Memory B cell (primary cell): ENCODE measurements at regions not wholly inside any gene's neighbourhood (a gene's known extent, or its start where the extent isn't known, plus 50 kb on each side); places are given as distances from the start of the nearest gene placed in this dataset.

ENCODE experiments used
- ATAC-seq: fragments of 150-1000 bp; cut with Tn5 transposase; 2 replicates; pipeline ENCODE4 v1.10.0; 2021; ENCODE audit warnings: low read depth, mild to moderate bottlenecking, moderate library complexity
- DNase-seq, 2 donors: peaks; one replicate each; pipeline ENCODE4 v3.0.0; 2022; ENCODE audit warnings: low spot score in 2 of 2
- H3K27ac Mint-ChIP-seq: one replicate; pipeline ENCODE4 v1.8.0; 2022; ENCODE audit warnings: mild to moderate bottlenecking, moderate library complexity, mixed read lengths
- H3K27me3 Mint-ChIP-seq: one replicate; pipeline ENCODE4 v1.8.0; 2022; ENCODE audit warnings: mixed read lengths
- H3K36me3 Mint-ChIP-seq: one replicate; pipeline ENCODE4 v1.8.0; 2022; ENCODE audit warnings: mild to moderate bottlenecking, mixed read lengths
- H3K4me1 Mint-ChIP-seq: one replicate; pipeline ENCODE4 v1.8.0; 2022; ENCODE audit warnings: mixed read lengths
- H3K4me3 Mint-ChIP-seq: one replicate; pipeline ENCODE4 v1.8.0; 2022; ENCODE audit warnings: mild to moderate bottlenecking, moderate library complexity, mixed read lengths
- H3K9me3 Mint-ChIP-seq: one replicate; pipeline ENCODE4 v1.8.0; 2022; ENCODE audit warnings: mixed read lengths

DNA sequence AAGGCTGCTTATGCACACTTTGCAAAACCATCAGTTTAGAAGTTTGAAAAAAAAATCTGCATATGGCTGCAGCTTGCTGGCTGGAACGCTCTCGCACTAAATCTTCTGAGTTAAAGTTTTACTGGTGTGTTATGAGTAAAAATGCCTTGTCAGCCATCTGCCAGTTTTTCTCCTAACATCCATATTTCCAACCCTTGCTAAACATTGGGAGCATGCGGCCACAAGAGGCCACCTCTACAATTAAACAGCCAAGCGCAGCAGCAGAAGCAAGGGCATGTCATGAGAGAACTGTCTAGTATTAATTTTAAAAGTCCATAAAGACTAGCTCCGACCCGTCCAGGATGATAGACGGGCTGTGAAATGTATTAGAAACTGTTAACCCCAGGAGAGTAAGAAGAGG, 248.3 kb downstream of the TSHZ3 start:
- H3K36me3 Mint-ChIP-seq, result no peaks in the 10 kb centered on the region
- no peak for DNase-seq
- H3K27me3 Mint-ChIP-seq, result no peaks in the 10 kb centered on the region
- no peaks in the 10 kb centered on the region for H3K4me1 Mint-ChIP-seq
- no peak overlapping the region for H3K4me3 Mint-ChIP-seq
- H3K27ac Mint-ChIP-seq, result no peak overlapping the region
- H3K9me3 Mint-ChIP-seq, result peaks cover 3% of the 10 kb centered on the region
- no peak for ATAC-seq

DNA sequence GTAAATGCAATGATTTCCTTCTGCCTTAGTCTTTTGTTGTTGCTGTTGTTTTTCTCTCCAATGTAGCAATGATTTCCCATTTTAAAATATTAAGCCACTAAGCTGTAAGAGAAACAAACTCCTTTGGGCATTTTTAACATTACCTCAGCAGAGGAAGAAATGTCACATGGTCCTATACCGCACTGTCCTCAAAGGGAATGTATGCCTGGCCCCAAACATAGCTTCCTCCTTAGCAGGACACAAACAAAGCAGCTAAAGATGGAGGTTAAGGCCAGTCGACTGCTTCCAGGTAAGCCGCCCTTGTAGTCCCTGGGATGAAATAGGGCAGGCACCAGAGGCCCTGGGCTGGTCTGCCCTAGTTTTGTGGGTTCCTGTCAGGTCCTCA, 249.0 kb downstream of the TSHZ3 start:
- H3K36me3 Mint-ChIP-seq, result no peaks in the 10 kb centered on the region
- no peaks in the 10 kb centered on the region for H3K4me1 Mint-ChIP-seq
- H3K27ac Mint-ChIP-seq, result no peak overlapping the region
- peaks cover 6% of the 10 kb centered on the region for H3K9me3 Mint-ChIP-seq
- H3K27me3 Mint-ChIP-seq, result no peaks in the 10 kb centered on the region
- no peak for DNase-seq
- H3K4me3 Mint-ChIP-seq, result no peak overlapping the region
- no peak for ATAC-seq

DNA sequence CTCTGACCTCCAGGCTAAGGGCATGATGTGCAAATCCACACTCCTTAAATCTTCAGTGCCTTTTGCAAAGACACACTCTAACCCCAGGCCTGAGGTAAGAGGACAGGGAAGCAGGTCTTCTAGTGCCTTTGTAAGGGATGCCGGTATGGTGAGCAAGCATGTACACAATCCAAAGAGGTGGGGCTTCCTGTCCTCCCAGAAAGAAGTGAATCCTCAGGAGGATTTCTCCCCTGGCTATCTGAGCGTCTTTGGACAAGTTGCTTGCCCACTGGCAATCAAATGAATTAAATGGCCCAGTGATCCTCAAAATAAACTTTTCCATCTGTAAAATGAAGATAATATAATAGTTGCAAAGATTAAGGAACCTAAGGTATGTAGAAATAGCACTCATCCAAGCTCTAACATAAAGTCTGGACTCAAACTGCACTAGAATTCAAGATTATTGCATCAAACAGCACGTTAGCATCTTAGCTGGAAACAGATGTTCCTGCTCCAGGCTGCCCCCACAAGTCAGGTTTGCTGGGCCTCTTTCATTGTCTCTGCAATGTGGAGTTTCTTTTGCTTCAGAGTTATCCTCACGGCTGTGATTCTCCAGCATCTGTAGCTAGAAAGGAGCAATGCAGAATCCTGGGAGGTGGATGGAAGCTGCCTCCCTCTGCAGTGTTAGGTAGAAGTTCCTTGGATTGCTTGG, 249.6 kb downstream of the TSHZ3 start:
- Mint-ChIP-seq H3K9me3 (peaks cover 8% of the 10 kb centered on the region), H3K4me1 (no peaks in the 10 kb centered on the region), H3K4me3 (no peak overlapping the region), H3K36me3 (no peaks in the 10 kb centered on the region), H3K27me3 (no peaks in the 10 kb centered on the region), H3K27ac (no peak overlapping the region)
- DNase-seq, result no peak
- no peak for ATAC-seq

DNA sequence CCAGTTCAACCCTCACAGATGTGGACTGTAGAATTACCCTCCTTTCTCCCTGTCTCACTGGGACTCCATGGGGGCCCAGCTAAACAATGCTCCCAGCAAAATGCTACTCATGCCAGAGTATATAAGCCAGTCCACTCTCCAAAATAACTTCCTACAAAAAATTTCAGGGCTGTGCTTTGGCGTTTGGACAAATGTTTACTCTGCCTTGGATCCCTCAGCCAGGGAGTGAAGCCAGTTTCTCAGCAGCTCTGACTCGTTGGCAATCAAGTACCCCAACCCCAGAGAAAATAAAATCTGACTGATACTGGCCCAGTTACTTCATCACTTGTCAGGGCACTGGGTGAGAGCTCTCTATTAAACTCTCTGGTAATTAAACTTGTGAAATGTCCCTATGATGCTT, 250.4 kb downstream of the TSHZ3 start:
- Mint-ChIP-seq H3K4me1 (no peaks in the 10 kb centered on the region), H3K36me3 (no peaks in the 10 kb centered on the region), H3K9me3 (peaks cover 8% of the 10 kb centered on the region), H3K4me3 (no peak overlapping the region), H3K27me3 (no peaks in the 10 kb centered on the region), H3K27ac (no peak overlapping the region)
- DNase-seq, result no peak
- ATAC-seq, result no peak

DNA sequence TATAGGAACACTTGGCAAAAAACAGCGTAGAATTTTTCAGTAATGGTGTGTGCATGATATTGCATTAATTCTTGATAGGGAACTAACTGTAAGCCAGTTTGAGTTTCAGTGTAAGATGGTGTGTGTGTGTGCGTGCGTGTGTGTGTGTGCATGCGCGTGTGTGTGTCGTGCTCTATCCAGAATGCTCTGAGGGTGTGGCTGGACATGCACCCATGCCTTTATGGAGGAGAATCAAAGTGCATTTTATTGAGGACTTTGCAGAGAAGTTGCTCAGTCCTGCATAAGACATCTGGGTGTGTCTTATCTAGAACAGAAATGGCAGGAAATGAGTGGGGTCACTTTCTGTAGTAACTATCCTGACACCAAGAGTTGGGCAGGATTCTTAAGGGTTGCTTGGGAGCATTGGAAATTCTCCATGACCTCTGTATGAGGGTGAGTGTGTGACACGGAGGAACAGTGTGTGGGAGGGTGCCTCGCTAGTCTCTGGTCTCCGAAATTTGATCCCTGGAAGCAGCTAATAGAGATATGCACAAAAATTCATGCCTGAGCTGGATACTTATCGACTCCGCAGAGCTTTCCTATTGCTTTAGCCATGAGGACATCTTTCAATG, 252.2 kb downstream of the TSHZ3 start:
- peaks cover 8% of the 10 kb centered on the region for H3K9me3 Mint-ChIP-seq
- no peak for DNase-seq
- no peaks in the 10 kb centered on the region for H3K4me1 Mint-ChIP-seq
- no peaks in the 10 kb centered on the region for H3K36me3 Mint-ChIP-seq
- H3K27ac Mint-ChIP-seq, result no peak overlapping the region
- no peak overlapping the region for H3K4me3 Mint-ChIP-seq
- no peak for ATAC-seq
- no peaks in the 10 kb centered on the region for H3K27me3 Mint-ChIP-seq

DNA sequence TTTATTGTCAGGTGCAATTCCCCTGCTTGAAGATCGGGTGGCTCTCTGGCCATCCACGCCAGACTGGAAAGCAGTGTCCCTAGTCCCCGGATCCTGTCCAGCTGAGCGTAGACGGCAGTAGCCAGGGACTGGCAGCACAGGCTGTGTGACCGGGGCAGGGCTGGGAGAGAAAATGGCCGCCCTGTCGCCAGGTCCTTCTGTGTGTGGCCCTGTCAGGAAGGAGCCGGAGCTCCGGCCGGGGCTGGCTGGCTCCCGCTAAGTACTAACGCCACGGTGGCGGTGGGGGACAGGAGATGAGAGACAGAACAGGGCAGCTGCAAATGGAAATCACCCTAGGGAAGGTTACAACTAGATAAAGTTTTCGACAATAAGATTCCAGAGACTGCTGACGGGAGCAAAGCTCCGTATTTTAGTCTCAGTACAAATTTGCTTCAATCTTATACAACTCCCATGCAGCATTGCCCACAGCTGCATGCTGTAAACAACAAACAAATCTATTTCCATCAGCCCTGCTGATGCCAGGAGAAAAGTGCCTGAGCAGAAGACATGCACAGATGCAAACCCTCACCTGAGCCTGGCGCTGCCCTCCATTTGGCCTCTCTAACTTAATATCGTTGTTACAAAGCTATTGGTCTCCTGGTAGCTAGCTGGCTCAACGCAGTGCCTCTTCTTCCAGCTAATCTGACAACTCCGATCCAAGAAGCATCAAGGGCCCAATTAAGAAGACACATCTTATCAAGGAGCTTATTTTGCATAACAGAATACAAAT, 253.0 kb downstream of the TSHZ3 start:
- Mint-ChIP-seq H3K36me3 (no peaks in the 10 kb centered on the region), H3K4me3 (no peak overlapping the region), H3K9me3 (peaks cover 8% of the 10 kb centered on the region), H3K27me3 (no peaks in the 10 kb centered on the region), H3K4me1 (no peaks in the 10 kb centered on the region), H3K27ac (no peak overlapping the region)
- ATAC-seq (no peak), DNase-seq (no peak)

DNA sequence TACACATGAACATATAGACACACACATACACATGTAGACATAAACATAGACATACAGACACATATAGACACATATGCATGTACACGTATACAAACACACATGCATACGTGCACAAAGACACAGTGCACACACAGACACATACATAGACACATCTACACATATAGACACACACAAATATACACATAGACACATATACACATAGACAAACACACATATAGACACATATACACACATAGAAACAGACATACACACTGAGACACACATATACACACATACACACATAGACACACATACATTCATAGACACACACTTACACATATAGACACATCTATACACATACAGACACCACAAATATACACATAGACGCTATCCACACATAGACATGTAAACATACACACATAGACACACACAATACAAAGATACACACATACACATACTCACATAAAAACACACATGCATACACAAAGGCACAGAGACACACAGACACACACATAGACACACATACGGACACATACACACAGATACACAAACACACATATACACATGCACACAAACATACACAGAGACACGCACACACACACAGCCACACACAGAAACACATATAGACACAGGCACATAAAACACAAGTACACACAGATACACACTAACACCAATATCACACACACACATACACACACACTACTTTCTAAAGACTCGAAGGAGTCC, 254.0 kb downstream of the TSHZ3 start:
- DNase-seq, result no peak
- Mint-ChIP-seq H3K27me3 (no peaks in the 10 kb centered on the region), H3K4me1 (no peaks in the 10 kb centered on the region), H3K9me3 (peaks cover 8% of the 10 kb centered on the region), H3K36me3 (no peaks in the 10 kb centered on the region), H3K27ac (no peak overlapping the region), H3K4me3 (no peak overlapping the region)
- no peak for ATAC-seq

DNA sequence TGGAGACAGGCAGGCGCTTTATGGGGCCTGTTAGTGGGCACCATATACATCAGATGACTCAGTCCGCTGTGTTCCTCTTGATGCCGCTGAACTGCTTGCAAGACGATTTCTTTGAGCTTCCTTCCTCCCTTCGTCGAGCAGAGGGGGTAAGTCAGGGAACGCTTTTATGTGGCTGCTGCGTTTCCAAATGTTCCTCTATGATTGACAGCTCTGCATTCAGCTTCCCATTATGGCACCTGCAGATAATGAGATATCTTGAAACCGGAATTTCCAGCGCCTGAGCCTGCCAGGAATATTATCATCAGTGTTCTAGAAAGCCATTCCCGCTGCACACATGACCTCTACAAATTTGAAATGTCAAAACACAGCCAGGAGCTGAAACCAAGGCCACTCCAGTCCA, 257.0 kb downstream of the TSHZ3 start:
- no peak for DNase-seq
- Mint-ChIP-seq H3K36me3 (no peaks in the 10 kb centered on the region), H3K27ac (no peak overlapping the region), H3K4me3 (no peak overlapping the region), H3K4me1 (no peaks in the 10 kb centered on the region), H3K27me3 (no peaks in the 10 kb centered on the region), H3K9me3 (peaks cover 11% of the 10 kb centered on the region)
- no peak for ATAC-seq

DNA sequence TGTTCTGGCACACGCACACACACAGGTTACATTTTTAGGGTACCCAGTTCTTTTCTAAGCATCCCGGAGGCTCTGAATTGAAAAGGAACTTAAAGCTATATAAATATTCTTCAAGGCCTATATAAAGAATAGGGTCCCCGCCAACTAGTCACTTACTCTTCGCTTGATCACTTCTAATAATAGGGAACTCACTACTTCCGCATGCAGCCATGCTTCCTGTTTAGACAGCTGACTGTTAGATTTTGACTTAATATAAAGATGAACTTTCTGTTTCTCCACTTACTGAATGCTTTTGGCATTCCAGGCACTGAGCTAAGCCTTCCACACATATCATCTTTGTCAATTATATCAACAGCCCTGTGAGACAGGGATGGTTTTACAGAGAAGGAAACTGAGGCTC, 259.6 kb downstream of the TSHZ3 start:
- no peak overlapping the region for H3K27ac Mint-ChIP-seq

DNA sequence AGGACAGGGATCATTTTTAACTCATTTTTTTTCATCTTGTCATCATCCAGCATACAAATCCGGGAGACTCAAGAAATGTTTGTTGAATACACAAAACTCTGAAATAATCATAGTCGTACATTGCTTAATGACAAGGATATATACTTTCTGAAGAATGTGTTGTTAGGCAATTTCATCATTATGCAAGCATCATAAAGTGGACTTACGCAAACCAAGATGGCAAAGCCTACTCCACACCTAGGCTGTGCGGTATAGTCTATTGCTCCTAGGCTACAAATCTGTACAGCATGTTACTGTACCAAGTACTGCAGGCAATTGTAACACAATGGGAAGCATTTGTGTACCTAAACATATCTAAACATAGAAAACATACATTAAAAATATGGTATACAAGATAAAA, 264.1 kb downstream of the TSHZ3 start:
- no peaks in the 10 kb centered on the region for H3K36me3 Mint-ChIP-seq
- peaks cover 15% of the 10 kb centered on the region for H3K9me3 Mint-ChIP-seq
- no peak overlapping the region for H3K27ac Mint-ChIP-seq
- ATAC-seq (no peak), DNase-seq (no peak)
- no peaks in the 10 kb centered on the region for H3K4me1 Mint-ChIP-seq
- H3K4me3 Mint-ChIP-seq, result no peak overlapping the region
- H3K27me3 Mint-ChIP-seq, result no peaks in the 10 kb centered on the region

More for the DNA sequence above, 259.6 kb downstream of the TSHZ3 start:
- no peaks in the 10 kb centered on the region for H3K27me3 Mint-ChIP-seq
- ATAC-seq, result no peak
- no peaks in the 10 kb centered on the region for H3K36me3 Mint-ChIP-seq
- peaks cover 7% of the 10 kb centered on the region for H3K9me3 Mint-ChIP-seq
- no peaks in the 10 kb centered on the region for H3K4me1 Mint-ChIP-seq
- DNase-seq, result no peak
- no peak overlapping the region for H3K4me3 Mint-ChIP-seq

DNA sequence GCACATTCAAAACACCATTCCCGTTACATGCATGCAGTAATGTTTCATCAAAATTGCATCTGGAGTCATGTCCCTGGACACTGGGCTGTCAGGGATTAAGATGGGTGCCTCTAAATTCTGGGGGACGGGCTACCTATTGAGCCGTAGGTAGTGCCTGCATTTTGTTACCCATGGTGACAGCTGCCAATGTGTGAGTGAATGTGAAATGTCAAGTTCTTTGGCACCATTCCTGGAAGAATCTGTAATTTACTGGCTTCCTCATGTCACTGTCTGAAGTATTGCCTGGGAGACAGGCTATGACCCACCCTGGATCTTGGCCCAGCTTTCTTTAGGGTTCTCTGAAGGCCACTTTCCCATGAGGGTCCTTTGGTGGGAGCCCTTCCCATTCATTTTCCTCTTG, 266.1 kb downstream of the TSHZ3 start:
- H3K27ac Mint-ChIP-seq, result no peak overlapping the region
- H3K9me3 Mint-ChIP-seq, result peaks cover 18% of the 10 kb centered on the region
- ATAC-seq, result no peak

DNA sequence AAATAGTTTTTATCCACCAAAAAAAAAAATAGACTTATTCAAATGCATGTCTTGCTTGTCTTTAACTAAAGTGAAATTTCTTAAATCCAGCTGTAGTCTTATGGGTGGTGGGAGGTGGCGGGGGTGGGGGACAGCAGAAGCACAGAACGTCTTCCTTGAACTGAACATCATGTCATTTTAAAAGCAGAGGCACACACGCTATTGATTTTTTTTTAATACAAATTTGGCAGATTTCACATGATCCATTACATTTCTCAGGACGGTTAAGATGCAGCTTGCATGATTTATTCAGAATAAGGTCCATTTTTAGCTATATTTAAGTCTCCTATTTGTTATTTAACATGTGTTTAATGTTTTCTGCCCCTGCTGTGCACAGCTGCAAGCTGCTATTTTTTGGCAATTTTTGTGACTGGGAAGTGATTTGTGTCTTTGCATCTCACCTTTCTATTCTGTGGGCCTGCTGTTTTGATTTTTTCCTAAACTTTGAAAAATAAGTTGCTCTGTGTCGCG, 274.0 kb downstream of the TSHZ3 start:
- Mint-ChIP-seq H3K27me3 (no peaks in the 10 kb centered on the region), H3K9me3 (peaks cover 11% of the 10 kb centered on the region), H3K27ac (no peak overlapping the region), H3K36me3 (no peaks in the 10 kb centered on the region), H3K4me1 (no peaks in the 10 kb centered on the region), H3K4me3 (no peak overlapping the region)
- ATAC-seq, result no peak
- DNase-seq, result no peak

More for the DNA sequence above, 266.1 kb downstream of the TSHZ3 start:
- H3K4me1 Mint-ChIP-seq, result no peaks in the 10 kb centered on the region
- no peak overlapping the region for H3K4me3 Mint-ChIP-seq
- no peaks in the 10 kb centered on the region for H3K27me3 Mint-ChIP-seq
- H3K36me3 Mint-ChIP-seq, result no peaks in the 10 kb centered on the region
- no peak for DNase-seq

DNA sequence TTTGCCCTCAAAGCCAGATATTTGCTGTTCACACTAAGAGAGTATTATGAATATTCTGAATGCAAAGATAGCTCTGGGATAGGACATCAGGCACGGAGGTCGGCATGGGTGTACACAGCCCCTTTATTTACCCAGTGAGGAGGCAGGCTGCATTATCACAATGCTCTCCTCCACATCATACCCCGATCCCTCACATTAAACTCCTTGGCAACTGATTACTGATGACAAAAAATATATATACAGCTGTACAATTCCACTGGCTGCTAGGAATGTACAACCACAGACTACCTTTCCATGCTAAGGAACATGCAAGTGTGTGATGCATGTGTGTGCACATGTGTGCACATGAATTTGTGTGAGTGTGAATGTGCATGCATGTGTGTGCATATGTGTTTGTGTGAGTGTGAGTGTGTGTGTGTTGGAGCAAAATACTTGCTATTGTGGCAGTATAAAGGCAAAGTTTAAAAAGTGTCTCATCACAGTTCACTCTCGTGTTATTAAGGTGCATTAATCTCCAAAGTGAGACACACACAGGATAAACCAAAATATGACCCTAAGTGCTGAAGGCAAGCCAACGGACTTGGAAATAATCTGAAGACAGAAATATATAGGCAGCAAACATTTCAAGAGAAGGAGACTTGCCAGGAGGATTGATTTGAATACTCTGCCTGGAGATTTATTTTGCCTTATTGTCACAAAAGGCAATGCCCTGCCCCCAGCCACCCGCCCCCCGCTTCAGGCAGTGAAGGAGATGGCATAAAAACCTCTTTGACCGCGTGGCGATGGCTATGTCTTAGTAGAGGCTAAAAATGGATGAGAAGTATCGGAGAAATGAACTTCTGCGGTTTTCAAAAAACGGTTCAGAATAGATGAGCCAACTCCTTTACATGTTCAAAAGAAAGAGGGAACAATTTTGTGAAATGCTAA, 274.8 kb downstream of the TSHZ3 start:
- Mint-ChIP-seq H3K27ac (no peak overlapping the region), H3K27me3 (no peaks in the 10 kb centered on the region), H3K4me1 (no peaks in the 10 kb centered on the region), H3K36me3 (no peaks in the 10 kb centered on the region), H3K9me3 (peaks cover 11% of the 10 kb centered on the region), H3K4me3 (no peak overlapping the region)
- DNase-seq (no peak), ATAC-seq (no peak)
